ENCODE measurements at regions not wholly inside any gene's neighbourhood (a gene's known extent, or its start where the extent isn't known, plus 50 kb on each side); places are given as distances from the start of the nearest gene placed in this dataset.

- TF ChIP-seq CTCF (IDR thresholded peaks at IDR 0.05) (no peak), POLR2AphosphoS5 (IDR thresholded peaks at IDR 0.05) (no peak), POLR2A (IDR thresholded peaks at IDR 0.05) (no peak)
Measured at GRCh38 chr9:126208216-126208758, 118.3 kb upstream of the MVB12B start.
